ENCODE measurements at regions not wholly inside any gene's neighbourhood (a gene's known extent, or its start where the extent isn't known, plus 50 kb on each side); places are given as distances from the start of the nearest gene placed in this dataset.

DNA sequence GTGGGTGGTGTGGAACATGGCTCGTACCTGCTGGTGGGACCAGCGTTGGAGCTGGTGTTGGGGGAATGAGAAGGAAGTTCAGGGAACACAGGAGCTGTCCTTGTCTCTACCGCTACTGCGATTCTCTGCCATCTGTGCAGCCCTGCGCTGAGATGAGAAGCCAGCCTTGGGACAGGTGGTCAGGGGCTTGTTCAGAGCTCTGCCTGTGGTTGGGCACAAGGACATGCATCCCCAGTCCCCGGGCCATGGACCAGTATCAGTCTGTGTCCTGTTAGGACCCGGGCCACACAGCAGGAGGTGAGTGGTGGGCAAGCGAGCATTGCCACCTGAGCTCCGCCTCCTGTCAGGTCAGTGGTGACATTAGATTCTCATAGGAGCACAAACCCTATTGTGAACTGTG is 164.4 kb downstream of the TSN start:
- TF ChIP-seq SIN3A (IDR thresholded peaks at IDR 0.05; ENCODE audit: borderline replicate concordance, insufficient read depth, low read length) (no peak), POLR2AphosphoS5 (IDR thresholded peaks at IDR 0.05; ENCODE audit: low read depth, low read length) (no peak), TAF1 (IDR thresholded peaks at IDR 0.05; ENCODE audit: borderline replicate concordance, insufficient read depth, low read length) (no peak)
- TF ChIP-seq, protein P1, sequence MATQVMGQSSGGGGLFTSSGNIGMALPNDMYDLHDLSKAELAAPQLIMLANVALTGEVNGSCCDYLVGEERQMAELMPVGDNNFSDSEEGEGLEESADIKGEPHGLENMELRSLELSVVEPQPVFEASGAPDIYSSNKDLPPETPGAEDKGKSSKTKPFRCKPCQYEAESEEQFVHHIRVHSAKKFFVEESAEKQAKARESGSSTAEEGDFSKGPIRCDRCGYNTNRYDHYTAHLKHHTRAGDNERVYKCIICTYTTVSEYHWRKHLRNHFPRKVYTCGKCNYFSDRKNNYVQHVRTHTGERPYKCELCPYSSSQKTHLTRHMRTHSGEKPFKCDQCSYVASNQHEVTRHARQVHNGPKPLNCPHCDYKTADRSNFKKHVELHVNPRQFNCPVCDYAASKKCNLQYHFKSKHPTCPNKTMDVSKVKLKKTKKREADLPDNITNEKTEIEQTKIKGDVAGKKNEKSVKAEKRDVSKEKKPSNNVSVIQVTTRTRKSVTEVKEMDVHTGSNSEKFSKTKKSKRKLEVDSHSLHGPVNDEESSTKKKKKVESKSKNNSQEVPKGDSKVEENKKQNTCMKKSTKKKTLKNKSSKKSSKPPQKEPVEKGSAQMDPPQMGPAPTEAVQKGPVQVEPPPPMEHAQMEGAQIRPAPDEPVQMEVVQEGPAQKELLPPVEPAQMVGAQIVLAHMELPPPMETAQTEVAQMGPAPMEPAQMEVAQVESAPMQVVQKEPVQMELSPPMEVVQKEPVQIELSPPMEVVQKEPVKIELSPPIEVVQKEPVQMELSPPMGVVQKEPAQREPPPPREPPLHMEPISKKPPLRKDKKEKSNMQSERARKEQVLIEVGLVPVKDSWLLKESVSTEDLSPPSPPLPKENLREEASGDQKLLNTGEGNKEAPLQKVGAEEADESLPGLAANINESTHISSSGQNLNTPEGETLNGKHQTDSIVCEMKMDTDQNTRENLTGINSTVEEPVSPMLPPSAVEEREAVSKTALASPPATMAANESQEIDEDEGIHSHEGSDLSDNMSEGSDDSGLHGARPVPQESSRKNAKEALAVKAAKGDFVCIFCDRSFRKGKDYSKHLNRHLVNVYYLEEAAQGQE (IDR thresholded peaks at IDR 0.05; ENCODE audit: insufficient read depth in 1 of 2, low read depth in 2 of 2, low read length in 2 of 2): no peak

All from PFSK-1 (cell line).